Heart right ventricle (tissue), 16 donors: ENCODE measurements at regions not wholly inside any gene's neighbourhood (a gene's known extent, or its start where the extent isn't known, plus 50 kb on each side); places are given as distances from the start of the nearest gene placed in this dataset.

Experiments used
- ATAC-seq, 8 donors: fragments of 200-7000 bp; cut with Tn5 transposase; one replicate each; pipeline ENCODE4 v1.9.1; 2020; ENCODE audit warnings: mild to moderate bottlenecking in 8 of 8, moderate library complexity in 8 of 8, moderate number of reproducible peaks in 1 of 8
- DNase-seq, 2 donors: peaks; one replicate each; pipeline ENCODE4 v3.0.0-alpha.2; 2020
- H3K27ac ChIP-seq, 10 donors: fragments of 200-600 bp; sonication (generic) in 2 of 10; one replicate each; pipeline versions ENCODE4 v1.5.0 to v1.8.0; 2020 to 2022; ENCODE audit warnings: mild to moderate bottlenecking in 3 of 10
- H3K27me3 ChIP-seq, 7 donors: fragments of 200-600 bp; one replicate each; pipeline ENCODE4 v1.8.0; 2021 to 2022; ENCODE audit warnings: mild to moderate bottlenecking in 2 of 7
- H3K36me3 ChIP-seq, 9 donors: fragments of 200-600 bp; sonication (generic) in 1 of 9; one replicate each; pipeline versions ENCODE4 v1.5.0 to v1.8.0; 2020 to 2022; ENCODE audit warnings: mild to moderate bottlenecking in 2 of 9
- H3K4me1 ChIP-seq, 9 donors: fragments of 200-600 bp; sonication (generic) in 1 of 9; one replicate each; pipeline versions ENCODE4 v1.5.0 to v1.8.0; 2020 to 2022; ENCODE audit warnings: mild to moderate bottlenecking in 4 of 9
- H3K4me3 ChIP-seq, 10 donors: fragments of 200-600 bp; sonication (generic) in 2 of 10; one replicate each; pipeline versions ENCODE4 v1.5.0 to v1.8.0; 2020 to 2022; ENCODE audit warnings: mild to moderate bottlenecking in 7 of 10, moderate library complexity in 2 of 10
- H3K9me3 ChIP-seq, 11 donors: fragments of 200-600 bp in 10 of 11; sonication (generic) in 2 of 11; one replicate each; pipeline versions ENCODE4 v1.5.0 to v1.8.0; 2013 to 2022; ENCODE audit warnings: mild to moderate bottlenecking in 2 of 11, control low read depth in 1 of 11, moderate library complexity in 1 of 11
- WGBS, 2 donors: extraction: QIAGEN DNeasy Blood & Tissue Kit; methylation state at CpG; one replicate each; pipeline ENCODE4 v1.1.7; 2013; ENCODE audit warnings: inconsistent platforms in 1 of 2; 5-methylcytosine and 5-hydroxymethylcytosine counted together
- intact Hi-C, 10 donors: fragments of 100-400 bp; cut with DNase I; formaldehyde crosslinking; loops; one replicate each; pipeline versions ENCODE4 v1.11.1 to v1.14.2; 2022
- TF ChIP-seq, protein P1 (sequence below), 9 donors: fragments of 200-600 bp; sonication (generic) in 2 of 9; IDR thresholded peaks; one replicate each; pipeline versions ENCODE4 v1.5.0 to v1.8.0; 2021 to 2022; ENCODE audit warnings: antibody characterized with exemption in 9 of 9, mild to moderate bottlenecking in 5 of 9, moderate library complexity in 1 of 9
- donor health status: Arrhythmogenic right ventricular cardiomyopathy.
- donor health status: ischemic (EF 13 %, LVEDD 7.1; RV severe dilation, severe dysfunction).
- donor health status: healthy with polysubstance abuse.
- donor health status: DM: no; HTN: yes; CAD: no.
- donor health status: DM: no; HTN: no; CAD: no.
- donor health status: ischemic (EF 25% LVEDD 6.9; RV normal size, moderate dysfunction).
- donor health status: ischemic (EF 25% LVEDD 5.7; RV mildly dilated, moderate dysfunction).
- donor health status: healthy.
- donor health status: DM: yes; HTN: yes; CAD: no.
- donor health status: Ischemic cardiomyopathy.
- donor health status: ischemic (EF 35%, LVEDD 5.7; RV mildly dilated, moderate dysfunction).
- donor health status: nonischemic (EF 11% LVEDD 7.7; RV severe dilation, severe dysfunction).
- donor health status: DM: yes; HTN: yes; CAD: no.
- donor health status: PGD.
- donor health status: ischemic (EF 29% LVEDD 5.4; RV normal size, mild dysfunction).
- donor health status: nonischemic (EF 23%, LVEDD 6.1; RV moderate dilation, normal function).

DNA sequence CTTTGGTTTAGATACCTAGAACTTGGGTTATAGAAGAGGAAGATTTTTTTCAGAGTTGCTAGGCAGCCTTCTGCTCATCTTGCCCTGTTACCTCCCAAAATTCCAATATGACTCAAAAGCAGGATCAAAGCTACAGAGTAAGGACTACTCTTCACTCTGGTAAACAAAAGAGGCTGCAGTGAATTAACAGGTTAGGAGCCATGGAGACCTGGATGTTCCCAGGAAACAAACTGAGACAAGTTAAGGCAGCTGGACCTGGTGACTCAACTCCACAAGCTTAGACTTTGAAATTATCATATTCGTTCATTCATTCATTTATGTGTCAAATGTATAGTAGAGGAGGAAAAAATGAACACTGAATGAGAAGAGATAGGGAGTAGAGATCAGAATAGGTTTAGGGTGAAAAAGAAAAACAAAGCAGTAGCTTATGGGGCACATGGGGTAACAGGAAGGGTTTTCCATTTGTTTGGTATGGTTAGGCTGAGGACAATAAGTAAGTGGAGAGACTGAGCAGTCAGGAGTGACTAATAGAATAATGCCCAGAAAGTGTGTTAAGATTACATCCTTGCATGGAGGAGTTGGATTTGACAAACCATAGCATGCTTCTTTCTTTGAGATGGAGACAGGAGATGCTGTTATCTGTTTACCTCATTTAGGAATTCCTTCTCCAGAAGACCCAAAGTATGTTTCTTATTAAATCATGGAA, 464.0 kb upstream of the ZNF608 start:
- peaks cover 0 to 3% (median 0%) of the 10 kb centered on the region in 11 donors for H3K9me3 ChIP-seq
- intact Hi-C loops = no loop called here
- TF ChIP-seq, protein P1, sequence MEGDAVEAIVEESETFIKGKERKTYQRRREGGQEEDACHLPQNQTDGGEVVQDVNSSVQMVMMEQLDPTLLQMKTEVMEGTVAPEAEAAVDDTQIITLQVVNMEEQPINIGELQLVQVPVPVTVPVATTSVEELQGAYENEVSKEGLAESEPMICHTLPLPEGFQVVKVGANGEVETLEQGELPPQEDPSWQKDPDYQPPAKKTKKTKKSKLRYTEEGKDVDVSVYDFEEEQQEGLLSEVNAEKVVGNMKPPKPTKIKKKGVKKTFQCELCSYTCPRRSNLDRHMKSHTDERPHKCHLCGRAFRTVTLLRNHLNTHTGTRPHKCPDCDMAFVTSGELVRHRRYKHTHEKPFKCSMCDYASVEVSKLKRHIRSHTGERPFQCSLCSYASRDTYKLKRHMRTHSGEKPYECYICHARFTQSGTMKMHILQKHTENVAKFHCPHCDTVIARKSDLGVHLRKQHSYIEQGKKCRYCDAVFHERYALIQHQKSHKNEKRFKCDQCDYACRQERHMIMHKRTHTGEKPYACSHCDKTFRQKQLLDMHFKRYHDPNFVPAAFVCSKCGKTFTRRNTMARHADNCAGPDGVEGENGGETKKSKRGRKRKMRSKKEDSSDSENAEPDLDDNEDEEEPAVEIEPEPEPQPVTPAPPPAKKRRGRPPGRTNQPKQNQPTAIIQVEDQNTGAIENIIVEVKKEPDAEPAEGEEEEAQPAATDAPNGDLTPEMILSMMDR (IDR thresholded peaks at IDR 0.05) = no peak
- no peak for ATAC-seq
- WGBS, 2 donors = 52 to 61% methylated on average over 1 of the region's 1 CpG
- DNase-seq = no peak
- H3K4me1 ChIP-seq = peaks cover 0 to 6% (median 0%) of the 10 kb centered on the region in 9 donors
- H3K4me3 ChIP-seq = no peak overlapping the region
- H3K27ac ChIP-seq = no peak overlapping the region
- H3K27me3 ChIP-seq = no peaks in the 10 kb centered on the region
- H3K36me3 ChIP-seq = no peaks in the 10 kb centered on the region

DNA sequence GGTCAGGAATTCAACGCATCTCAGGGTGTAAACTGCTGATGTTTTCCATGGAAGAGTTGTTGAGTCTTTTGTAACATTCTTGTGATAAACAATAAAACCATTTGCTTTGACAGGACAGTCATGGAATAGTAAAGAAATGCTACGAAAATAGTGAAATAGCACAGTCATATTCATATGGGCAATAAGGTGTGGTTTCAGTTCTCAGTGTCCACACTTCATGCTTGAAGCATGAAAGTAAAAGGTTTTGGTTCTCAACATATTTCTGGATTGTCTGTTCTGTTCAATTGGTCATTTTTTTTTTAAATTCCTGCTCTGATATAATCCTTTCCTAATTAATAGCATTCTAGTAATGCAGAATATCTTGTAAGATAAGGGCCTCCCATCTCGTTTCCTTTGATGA, 467.6 kb upstream of the ZNF608 start:
- H3K36me3 ChIP-seq = no peaks in the 10 kb centered on the region

DNA sequence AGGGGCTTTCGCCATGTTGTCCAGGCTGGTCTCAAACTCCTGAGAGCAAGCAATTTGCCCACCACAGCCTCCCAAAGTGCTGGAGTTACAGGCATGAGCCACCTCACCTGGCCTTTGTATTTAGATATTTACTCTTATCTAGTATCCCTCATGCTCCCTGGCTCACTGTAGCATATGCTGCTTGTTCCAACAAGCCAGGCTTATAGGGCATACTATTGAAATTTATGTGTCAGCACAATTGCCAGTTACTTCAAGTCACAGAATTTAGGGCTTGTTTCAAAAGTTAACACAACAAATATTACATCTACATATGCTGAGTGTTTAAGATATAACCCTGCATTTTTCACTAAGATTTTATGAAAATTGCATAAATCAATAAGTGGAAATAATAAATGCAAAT, 469.2 kb upstream of the ZNF608 start:
- DNase-seq (no peak), ATAC-seq (no peak)
- Histone ChIP-seq H3K27me3 (no peaks in the 10 kb centered on the region), H3K9me3 (peaks cover 0 to 11% (median 0%) of the 10 kb centered on the region in 11 donors), H3K4me1 (no peaks in the 10 kb centered on the region), H3K4me3 (no peak overlapping the region), H3K27ac (no peak overlapping the region), H3K36me3 (no peaks in the 10 kb centered on the region)
- WGBS, 2 donors = 100% methylated on average over 1 of the region's 1 CpG
- TF ChIP-seq, protein P1 (IDR thresholded peaks at IDR 0.05) = no peak
- intact Hi-C loops = no loop called here

More for the DNA sequence above, 467.6 kb upstream of the ZNF608 start:
- peaks cover 0 to 6% (median 0%) of the 10 kb centered on the region in 9 donors for H3K4me1 ChIP-seq
- peaks cover 0 to 5% (median 0%) of the 10 kb centered on the region in 11 donors for H3K9me3 ChIP-seq
- WGBS, 2 donors = 86 to 94% methylated on average over 3 of the region's 3 CpGs
- no peaks in the 10 kb centered on the region for H3K27me3 ChIP-seq
- TF ChIP-seq, protein P1 (IDR thresholded peaks at IDR 0.05) = no peak
- H3K4me3 ChIP-seq = no peak overlapping the region
- intact Hi-C loops = no loop called here
- ATAC-seq (no peak), DNase-seq (no peak)
- H3K27ac ChIP-seq = no peak overlapping the region

DNA sequence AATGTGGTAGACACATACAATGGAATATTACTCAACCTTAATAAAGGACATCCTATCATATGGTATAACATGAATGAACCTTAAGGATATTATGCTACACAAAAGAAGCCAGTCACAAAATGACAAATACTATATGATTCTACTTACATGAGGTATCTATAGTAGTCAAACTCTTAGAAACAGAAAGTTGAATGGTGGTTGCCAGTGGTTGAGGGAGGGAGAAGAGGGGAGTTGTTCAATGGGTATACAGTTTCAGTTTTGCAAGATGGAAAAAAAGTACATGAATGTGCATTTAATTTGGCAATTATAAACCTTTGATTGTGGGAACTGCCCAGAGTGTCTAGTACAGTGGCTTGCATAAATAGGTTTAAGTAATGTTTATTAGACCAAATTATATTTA, 473.3 kb upstream of the ZNF608 start:
- Histone ChIP-seq H3K36me3 (no peaks in the 10 kb centered on the region), H3K9me3 (peaks cover 0 to 11% (median 0%) of the 10 kb centered on the region in 11 donors), H3K27ac (no peak overlapping the region), H3K27me3 (no peaks in the 10 kb centered on the region), H3K4me3 (no peak overlapping the region), H3K4me1 (no peaks in the 10 kb centered on the region)
- ATAC-seq = no peak
- TF ChIP-seq, protein P1 (IDR thresholded peaks at IDR 0.05) = no peak
- no peak for DNase-seq
- intact Hi-C loops = no loop called here
